Posterior vena cava (tissue), 2 donors: ENCODE measurements at regions not wholly inside any gene's neighbourhood (a gene's known extent, or its start where the extent isn't known, plus 50 kb on each side); places are given as distances from the start of the nearest gene placed in this dataset.

Source experiments
- DNase-seq: peaks from one replicate; pipeline ENCODE4 v3.0.0-alpha.2; 2020; ENCODE audit warnings: low spot score
- intact Hi-C, 2 donors: fragments of 100-400 bp; cut with DNase I; formaldehyde crosslinking; loops; one replicate each; pipeline versions ENCODE4 v1.14.1 to v1.14.2; 2022 to 2023
- donor health status: DM: yes; HTN: yes; CAD: no.
- donor health status: DM: yes; HTN: yes; CAD: no.

- DNase-seq = no peak
- intact Hi-C loops = no loop called here
Measured at GRCh38 chr3:28780480-28780879, 431.9 kb upstream of the AZI2 start.

- DNase-seq = no peak
- intact Hi-C loops = no loop called here
Measured at GRCh38 chr3:28781053-28781452, 432.4 kb upstream of the AZI2 start.

- intact Hi-C loops = no loop called here
- DNase-seq = no peak
Measured at GRCh38 chr3:28786446-28786845, 437.8 kb upstream of the AZI2 start.

- no peak for DNase-seq
- intact Hi-C loops = no loop called here
Measured at GRCh38 chr3:28788571-28788970, 439.9 kb upstream of the AZI2 start.

GRCh38 chr3:28791713-28792255, 443.2 kb upstream of the AZI2 start:
- no peak for DNase-seq
- intact Hi-C loops = no loop called here

- intact Hi-C loops = no loop called here
- no peak for DNase-seq
Measured at GRCh38 chr3:28792604-28793003, 444.0 kb upstream of the AZI2 start.

GRCh38 chr3:28799084-28799483, 450.5 kb upstream of the AZI2 start:
- intact Hi-C loops = no loop called here
- DNase-seq = no peak

GRCh38 chr3:28800203-28800602, 451.6 kb upstream of the AZI2 start:
- no peak for DNase-seq
- intact Hi-C loops = no loop called here

- intact Hi-C loops = no loop called here
- DNase-seq = no peak
Measured at GRCh38 chr3:28808068-28808467, 459.4 kb upstream of the AZI2 start.

GRCh38 chr3:28816017-28816416, 464.9 kb upstream of the RBMS3 start:
- intact Hi-C loops = no loop called here
- DNase-seq = no peak

GRCh38 chr3:28824316-28824715, 456.6 kb upstream of the RBMS3 start:
- intact Hi-C loops = no loop called here

GRCh38 chr3:28826840-28827239, 454.0 kb upstream of the RBMS3 start:
- intact Hi-C loops = no loop called here
- DNase-seq = no peak

More at GRCh38 chr3:28824316-28824715, 456.6 kb upstream of the RBMS3 start:
- no peak for DNase-seq

GRCh38 chr3:28835249-28835648, 445.6 kb upstream of the RBMS3 start:
- intact Hi-C loops = no loop called here
- no peak for DNase-seq

GRCh38 chr3:28835751-28836150, 445.1 kb upstream of the RBMS3 start:
- intact Hi-C loops = no loop called here
- peak; percentile 72 for DNase-seq

GRCh38 chr3:28836199-28836598, 444.7 kb upstream of the RBMS3 start:
- intact Hi-C loops = no loop called here
- DNase-seq = no peak

GRCh38 chr3:28840976-28841376, 439.9 kb upstream of the RBMS3 start:
- intact Hi-C loops = no loop called here
- DNase-seq = no peak

GRCh38 chr3:28841441-28841840, 439.4 kb upstream of the RBMS3 start:
- DNase-seq = no peak
- intact Hi-C loops = no loop called here

- intact Hi-C loops = no loop called here
- DNase-seq = no peak
Measured at GRCh38 chr3:28844298-28845005, 436.4 kb upstream of the RBMS3 start.

- DNase-seq = no peak
- intact Hi-C loops = no loop called here
Measured at GRCh38 chr3:28845006-28845324, 435.9 kb upstream of the RBMS3 start.

GRCh38 chr3:28846971-28847478, 433.8 kb upstream of the RBMS3 start:
- no peak for DNase-seq
- intact Hi-C loops = no loop called here

- intact Hi-C loops = no loop called here
- DNase-seq = no peak
Measured at GRCh38 chr3:28847736-28848135, 433.1 kb upstream of the RBMS3 start.
